Adipocyte (in vitro differentiated cells): ENCODE measurements at regions not wholly inside any gene's neighbourhood (a gene's known extent, or its start where the extent isn't known, plus 50 kb on each side); places are given as distances from the start of the nearest gene placed in this dataset.
A peak's percentile ranks its signal among the peaks of the same experiment; 100 is the strongest.
"Not testable (repeated sequence)": the region's sequence is repeated elsewhere in the genome, so short reads cannot be mapped to it uniquely, and the experiment has no call there.

Experiments used
- DNase-seq: peaks from one replicate; pipeline ENCODE4 v3.0.0-alpha.2; 2015; ENCODE audit warnings: low read depth
- H3K27me3 ChIP-seq: replicated peaks from 2 replicates; pipeline ENCODE4 v1.7.0; 2013; ENCODE audit warnings: mild to moderate bottlenecking, low read length, moderate library complexity; ENCODE audit not compliant: control insufficient read depth, insufficient read depth
- H3K36me3 ChIP-seq: 2 replicates; pipeline ENCODE4 v1.7.0; 2013; ENCODE audit warnings: low read length, mild to moderate bottlenecking, moderate library complexity; ENCODE audit not compliant: control insufficient read depth, insufficient read depth, severe bottlenecking
- H3K4me1 ChIP-seq: 2 replicates; pipeline ENCODE4 v1.7.0; 2013; ENCODE audit warnings: mild to moderate bottlenecking, low read length, moderate library complexity; ENCODE audit not compliant: control insufficient read depth, insufficient read depth
- H3K4me3 ChIP-seq: 2 replicates; pipeline ENCODE4 v1.7.0; 2013; ENCODE audit warnings: mild to moderate bottlenecking, low read length, moderate library complexity
- H3K9ac ChIP-seq: 2 replicates; pipeline ENCODE4 v1.7.0; 2013; ENCODE audit warnings: mild to moderate bottlenecking, low read length, moderate library complexity
- H3K9me3 ChIP-seq: 2 replicates; pipeline ENCODE4 v1.7.0; 2013; ENCODE audit warnings: mild to moderate bottlenecking, low read length, moderate library complexity; ENCODE audit not compliant: control insufficient read depth

GRCh38 chr1:99397029-99397428 is 132.7 kb downstream of the PLPPR4 start:
- no peak overlapping the region for H3K9ac ChIP-seq
- no peaks in the 10 kb centered on the region for H3K9me3 ChIP-seq
- no peaks in the 10 kb centered on the region for H3K27me3 ChIP-seq
- no peaks in the 10 kb centered on the region for H3K36me3 ChIP-seq
- H3K4me3 ChIP-seq: no peak overlapping the region
- H3K4me1 ChIP-seq: no peaks in the 10 kb centered on the region
- peak; percentile 12 for DNase-seq

DNA sequence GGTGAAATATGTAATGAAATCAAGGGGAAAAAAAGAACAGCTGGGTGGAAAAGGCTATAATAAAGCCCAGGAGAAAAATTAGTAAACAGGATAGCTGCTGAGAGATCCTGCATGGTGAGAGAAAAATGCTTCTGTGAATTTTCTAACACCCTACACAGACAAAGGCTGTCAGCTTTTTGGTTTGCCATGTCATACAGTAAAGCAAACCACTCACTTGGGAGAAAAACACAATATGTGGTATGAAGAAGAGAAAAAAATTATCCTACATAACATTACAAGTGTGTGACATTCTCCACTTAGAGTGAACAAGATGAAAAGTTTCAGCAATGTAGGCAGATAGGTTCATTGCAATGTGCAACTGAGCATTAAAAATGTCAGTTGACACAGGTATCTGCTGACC is 133.6 kb downstream of the PLPPR4 start:
- H3K9ac ChIP-seq: no peak overlapping the region
- H3K9me3 ChIP-seq: no peaks in the 10 kb centered on the region
- H3K4me3 ChIP-seq: no peak overlapping the region
- no peaks in the 10 kb centered on the region for H3K27me3 ChIP-seq
- no peak for DNase-seq
- H3K4me1 ChIP-seq: no peaks in the 10 kb centered on the region
- no peaks in the 10 kb centered on the region for H3K36me3 ChIP-seq

- H3K9ac ChIP-seq, H3K27me3 ChIP-seq, H3K9me3 ChIP-seq, H3K36me3 ChIP-seq, H3K4me1 ChIP-seq, H3K4me3 ChIP-seq, DNase-seq: not testable (repeated sequence)
These were observed 137.3 kb downstream of the PLPPR4 start for GRCh38 chr1:99401556-99401955.

- not testable (repeated sequence) for DNase-seq, H3K4me3 ChIP-seq, H3K36me3 ChIP-seq, H3K9ac ChIP-seq, H3K27me3 ChIP-seq, H3K9me3 ChIP-seq, H3K4me1 ChIP-seq
These were observed 140.1 kb downstream of the PLPPR4 start for GRCh38 chr1:99404399-99404798.

DNA sequence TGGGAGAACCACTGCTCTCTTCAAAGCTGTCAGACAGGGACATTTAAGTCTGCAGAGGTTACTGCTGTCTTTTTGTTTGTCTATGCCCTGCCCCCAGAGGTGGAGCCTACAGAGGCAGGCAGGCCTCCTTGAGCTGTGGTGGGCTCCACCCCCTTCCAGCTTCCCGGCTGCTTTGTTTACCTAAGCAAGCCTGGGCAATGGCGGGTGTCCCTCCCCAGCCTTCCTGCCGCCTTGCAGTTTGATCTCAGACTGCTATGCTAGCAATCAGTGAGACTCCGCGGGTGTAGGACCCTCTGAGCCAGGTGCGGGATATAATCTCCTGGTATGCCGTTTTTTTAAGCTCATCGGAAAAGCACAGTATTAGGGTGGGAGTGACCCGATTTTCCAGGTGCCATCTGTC is 141.0 kb downstream of the PLPPR4 start:
- not testable (repeated sequence) for H3K36me3 ChIP-seq, H3K4me3 ChIP-seq, DNase-seq

GRCh38 chr1:99407018-99407417 is 142.7 kb downstream of the PLPPR4 start:
- H3K9ac ChIP-seq: no peak overlapping the region
- no peak for DNase-seq

More for the DNA sequence above, 141.0 kb downstream of the PLPPR4 start:
- not testable (repeated sequence) for H3K9ac ChIP-seq, H3K4me1 ChIP-seq, H3K27me3 ChIP-seq, H3K9me3 ChIP-seq

GRCh38 chr1:99424087-99424486 is 159.8 kb downstream of the PLPPR4 start:
- Histone ChIP-seq H3K36me3 (no peaks in the 10 kb centered on the region), H3K4me3 (no peak overlapping the region), H3K4me1 (no peaks in the 10 kb centered on the region), H3K27me3 (no peaks in the 10 kb centered on the region), H3K9ac (no peak overlapping the region), H3K9me3 (peaks cover 10% of the 10 kb centered on the region)
- DNase-seq: no peak

More at GRCh38 chr1:99407018-99407417, 142.7 kb downstream of the PLPPR4 start:
- no peaks in the 10 kb centered on the region for H3K27me3 ChIP-seq
- H3K36me3 ChIP-seq: no peaks in the 10 kb centered on the region
- H3K9me3 ChIP-seq: no peaks in the 10 kb centered on the region
- no peak overlapping the region for H3K4me3 ChIP-seq
- no peaks in the 10 kb centered on the region for H3K4me1 ChIP-seq

DNA sequence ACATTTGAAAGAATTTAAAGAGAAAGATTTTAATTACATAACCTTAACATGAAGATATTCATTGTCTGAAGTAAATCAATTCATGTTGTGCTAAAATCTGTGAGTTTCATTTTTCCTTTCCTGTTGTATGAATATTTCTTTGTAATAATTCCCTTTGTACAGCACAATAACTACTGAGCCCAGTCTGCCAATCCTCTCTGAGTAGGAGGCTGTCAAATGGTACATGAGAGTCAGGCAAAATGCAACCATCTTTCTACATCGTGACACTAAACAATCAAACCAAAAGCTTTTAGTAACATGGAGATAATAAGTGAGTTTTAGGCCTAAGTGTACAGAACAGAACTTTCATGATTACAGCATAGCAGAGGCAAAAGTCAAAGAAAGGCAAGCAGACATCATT is 165.5 kb downstream of the PLPPR4 start:
- DNase-seq: no peak
- Histone ChIP-seq H3K4me3 (no peak overlapping the region), H3K27me3 (no peaks in the 10 kb centered on the region), H3K4me1 (no peaks in the 10 kb centered on the region), H3K9ac (no peak overlapping the region), H3K36me3 (no peaks in the 10 kb centered on the region), H3K9me3 (peaks cover 11% of the 10 kb centered on the region)

DNA sequence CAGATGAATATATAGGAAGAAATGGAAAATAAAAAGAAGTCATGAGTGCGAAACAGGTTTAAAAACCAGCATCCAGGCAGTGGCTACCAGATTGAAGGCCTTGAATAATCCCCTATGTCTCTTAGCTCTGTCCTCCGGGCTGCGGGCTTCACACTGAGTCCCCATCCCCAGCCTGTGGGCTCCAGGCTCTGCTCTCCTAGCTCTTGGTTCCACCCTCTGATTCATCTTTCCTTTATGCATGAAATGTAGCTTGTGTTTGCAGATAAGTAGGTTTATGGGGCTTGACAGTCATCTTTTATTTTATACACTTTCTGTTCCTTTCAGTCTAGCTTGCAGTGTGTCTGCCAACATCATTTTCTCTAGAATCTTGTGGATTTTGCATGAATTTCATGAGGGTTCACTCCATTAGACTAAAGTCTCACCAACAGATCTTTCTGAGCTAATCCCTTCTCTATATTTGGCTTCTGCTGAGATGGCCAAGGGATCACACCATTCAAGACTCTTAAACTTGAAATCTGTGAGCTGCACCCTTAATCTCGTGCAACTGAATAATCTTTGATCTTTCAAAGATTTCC is 174.5 kb downstream of the PLPPR4 start:
- Histone ChIP-seq H3K9me3 (no peaks in the 10 kb centered on the region), H3K27me3 (no peaks in the 10 kb centered on the region), H3K9ac (no peak overlapping the region), H3K4me3 (no peak overlapping the region), H3K4me1 (no peaks in the 10 kb centered on the region), H3K36me3 (no peaks in the 10 kb centered on the region)
- DNase-seq: peak; percentile 26

GRCh38 chr1:99439433-99440075 is 175.3 kb downstream of the PLPPR4 start:
- DNase-seq: no peak
- H3K9ac ChIP-seq: no peak overlapping the region
- H3K36me3 ChIP-seq: no peaks in the 10 kb centered on the region
- H3K4me3 ChIP-seq: no peak overlapping the region
- H3K9me3 ChIP-seq: no peaks in the 10 kb centered on the region
- H3K27me3 ChIP-seq: no peaks in the 10 kb centered on the region
- H3K4me1 ChIP-seq: no peaks in the 10 kb centered on the region

DNA sequence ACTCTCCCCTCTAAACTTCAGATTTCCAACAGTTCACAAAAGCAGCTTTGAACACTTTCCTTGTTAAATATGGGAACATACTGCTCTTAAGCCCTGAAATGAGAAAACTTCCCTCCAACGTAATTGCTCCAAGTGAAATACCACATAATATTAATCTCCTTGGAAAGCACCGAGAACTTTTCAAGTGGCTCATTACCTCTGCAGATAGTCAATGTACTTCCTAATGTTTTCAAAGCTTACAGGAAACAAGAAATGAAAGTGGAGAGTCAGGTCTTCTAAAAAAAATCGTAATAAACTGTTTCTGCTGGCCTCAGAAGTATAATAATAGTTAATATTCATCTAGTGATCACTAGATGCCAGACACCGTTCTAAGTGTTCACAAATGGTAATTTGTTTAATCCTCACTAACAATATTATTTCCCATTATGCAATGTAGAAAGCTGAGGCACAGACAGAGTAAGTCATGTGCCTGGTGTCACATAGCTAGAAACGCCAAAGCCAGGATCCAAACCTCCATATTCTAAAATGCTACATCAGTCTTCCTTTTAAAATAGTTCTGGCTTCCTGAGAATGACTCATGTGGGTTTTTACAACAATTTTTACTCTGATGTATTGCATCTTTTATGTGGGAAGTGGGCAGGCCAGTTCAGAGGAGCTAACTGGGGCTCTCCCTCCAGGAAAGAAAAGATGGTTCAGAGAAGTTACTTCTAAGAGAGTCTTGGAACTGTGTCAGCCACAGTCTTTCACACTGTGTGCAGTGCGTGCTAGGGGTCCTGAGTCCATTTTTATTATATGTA is 177.2 kb downstream of the PLPPR4 start:
- Histone ChIP-seq H3K4me1 (peaks cover 4% of the 10 kb centered on the region), H3K9ac (no peak overlapping the region), H3K4me3 (no peak overlapping the region), H3K36me3 (no peaks in the 10 kb centered on the region), H3K9me3 (no peaks in the 10 kb centered on the region), H3K27me3 (no peaks in the 10 kb centered on the region)
- DNase-seq: peak; percentile 41
